A549 (cell line): ENCODE measurements at regions not wholly inside any gene's neighbourhood (a gene's known extent, or its start where the extent isn't known, plus 50 kb on each side); places are given as distances from the start of the nearest gene placed in this dataset.

Source experiments
- ATAC-seq, 2 experiments: fragments of 200-7000 bp in 1 of 2; fragments of >200 bp in 1 of 2; cut with Nextera tagmentation in 1 of 2; cut with Tn5 transposase in 1 of 2; 3 replicates each; pipeline versions ENCODE4 v1.8.0 to v1.9.1; 2018 to 2020; ENCODE audit warnings: mild to moderate bottlenecking in 1 of 2, moderate library complexity in 1 of 2
- CTCF ChIA-PET: fragments of 300-600 bp; sonication (Branson Sonifier 250); formaldehyde crosslinking; extraction: SDS; loops from one replicate; lab custom pipeline; 2021; ENCODE audit warnings: antibody characterized with exemption, inconsistent platforms; lab: Yijun Ruan, JAX
- POLR2A ChIA-PET: fragments of 350-600 bp; formaldehyde crosslinking; extraction: SDS; loops from one replicate; lab custom pipeline; 2021; ENCODE audit warnings: antibody characterized with exemption, inconsistent platforms; lab: Yijun Ruan, JAX
- DNase-seq, 2 experiments: peaks; one replicate each; pipeline versions ENCODE4 v3.0.0 to v3.0.0-alpha.2; 2011 to 2016; ENCODE audit warnings: low read depth in 1 of 2, low spot score in 1 of 2
- FAIRE-seq: peaks from 2 replicates; lab custom pipeline; 2011; peaks lifted over from hg19 to GRCh38; lab: Jason Lieb, UNC
- H3K27ac ChIP-seq, 2 experiments: fragments of >200 bp; sonication (Bioruptor Twin); formaldehyde crosslinking; 3 replicates each; pipeline ENCODE4 v1.5.1; 2016 to 2017
- H3K4me1 ChIP-seq: fragments of >200 bp; sonication (Bioruptor Twin); formaldehyde crosslinking; 3 replicates; pipeline ENCODE4 v1.6.1; 2016
- H3K4me2 ChIP-seq: fragments of >200 bp; sonication (Bioruptor Twin); formaldehyde crosslinking; 3 replicates; pipeline ENCODE4 v1.6.1; 2016
- H3K4me3 ChIP-seq: fragments of >200 bp; sonication (Bioruptor Twin); formaldehyde crosslinking; 3 replicates; pipeline ENCODE4 v1.5.1; 2016
- H3K9me3 ChIP-seq: fragments of >200 bp; sonication (Bioruptor Twin); formaldehyde crosslinking; 3 replicates; pipeline ENCODE4 v1.6.1; 2016
- BHLHE40 ChIP-seq: IDR thresholded peaks from 2 replicates; pipeline ENCODE4 v1.6.1; 2012; ENCODE audit warnings: low read depth, low read length, inconsistent platforms
- CBX2 ChIP-seq: fragments of 200-600 bp; sonication (generic); IDR thresholded peaks from 2 replicates; pipeline ENCODE4 v1.6.1; 2016; ENCODE audit warnings: low read depth, mild to moderate bottlenecking, borderline replicate concordance
- CBX8 ChIP-seq: fragments of 200-600 bp; sonication (generic); IDR thresholded peaks from 2 replicates; pipeline ENCODE4 v1.6.1; 2016
- FOSB ChIP-seq: fragments of 250-450 bp; sonication (Bioruptor Pico); IDR thresholded peaks from 2 replicates; pipeline ENCODE4 v1.5.0; 2020; ENCODE audit warnings: mild to moderate bottlenecking, moderate library complexity
- FOXS1 ChIP-seq: fragments of 250-450 bp; sonication (Bioruptor Pico); IDR thresholded peaks from 2 replicates; pipeline ENCODE4 v1.5.0; 2020; ENCODE audit warnings: mild to moderate bottlenecking, moderate library complexity
- GATA3 ChIP-seq: IDR thresholded peaks from 2 replicates; pipeline ENCODE4 v1.6.1; 2012; ENCODE audit warnings: borderline replicate concordance
- HEYL ChIP-seq: fragments of 250-450 bp; sonication (Bioruptor Pico); IDR thresholded peaks from 2 replicates; pipeline ENCODE4 v1.8.0; 2021; ENCODE audit warnings: mild to moderate bottlenecking, moderate library complexity
- JUNB ChIP-seq: fragments of >200 bp; sonication (Bioruptor Twin); formaldehyde crosslinking; IDR thresholded peaks from 2 replicates; pipeline ENCODE4 v1.6.1; 2016
- MAX ChIP-seq: IDR thresholded peaks from 2 replicates; pipeline ENCODE4 v1.6.1; 2012
- MAZ ChIP-seq: fragments of 150-350 bp; IDR thresholded peaks from 2 replicates; pipeline ENCODE4 v1.6.1; 2014; ENCODE audit warnings: antibody characterized with exemption, low read depth, low read length, borderline replicate concordance
- NR3C1 ChIP-seq: fragments of >200 bp; sonication (Bioruptor Twin); formaldehyde crosslinking; IDR thresholded peaks from 3 replicates; pipeline ENCODE4 v1.6.1; 2017
- PHF8 ChIP-seq: fragments of 200-600 bp; sonication (generic); IDR thresholded peaks from 2 replicates; pipeline ENCODE4 v1.6.1; 2016; ENCODE audit warnings: low read depth, mild to moderate bottlenecking, antibody characterized with exemption, moderate library complexity, borderline replicate concordance
- POLR2AphosphoS2 ChIP-seq: conservative IDR thresholded peaks from 2 replicates; pipeline ENCODE4 v1.6.1; 2012; ENCODE audit warnings: low read length, improper control_type of control experiment, inconsistent platforms
- SMC3 ChIP-seq: fragments of >200 bp; sonication (Bioruptor Twin); formaldehyde crosslinking; IDR thresholded peaks from 3 replicates; pipeline ENCODE4 v1.6.1; 2018; ENCODE audit warnings: inconsistent platforms
- USF2 ChIP-seq: fragments of 450-650 bp; IDR thresholded peaks from 2 replicates; pipeline ENCODE4 v1.6.1; 2014; ENCODE audit warnings: antibody characterized with exemption
- ZNF302 ChIP-seq: fragments of 250-450 bp; sonication (Bioruptor Pico); IDR thresholded peaks from 2 replicates; pipeline ENCODE4 v1.9.0; 2021; ENCODE audit warnings: inconsistent platforms, mild to moderate bottlenecking, moderate library complexity
- WGBS: methylation state at CpG from one replicate; pipeline ENCODE4 v1.1.6; 2017; ENCODE audit errors: missing lambda C conversion rate; 5-methylcytosine and 5-hydroxymethylcytosine counted together
- TF ChIP-seq, protein P1 (sequence below): fragments of 200-600 bp; sonication (generic); IDR thresholded peaks from 2 replicates; pipeline ENCODE4 v1.6.1; 2016; ENCODE audit warnings: antibody characterized with exemption, mild to moderate bottlenecking, moderate library complexity
- TF ChIP-seq, protein P2 (sequence below): fragments of 250-450 bp; sonication (Bioruptor Pico); IDR thresholded peaks from 2 replicates; pipeline ENCODE4 v1.5.0; 2021; ENCODE audit warnings: mild to moderate bottlenecking, moderate library complexity, borderline replicate concordance
- TF ChIP-seq, protein P3 (sequence below): fragments of >200 bp; sonication (Bioruptor Twin); formaldehyde crosslinking; IDR thresholded peaks from 3 replicates; pipeline ENCODE4 v1.5.1; 2016

- 35% methylated on average over 7 of the region's 7 CpGs for WGBS
- TF ChIP-seq JUNB (no peak), CBX8 (no peak), FOSB (CRISPR knock-in tag) (no peak)
- TF ChIP-seq, protein P1, sequence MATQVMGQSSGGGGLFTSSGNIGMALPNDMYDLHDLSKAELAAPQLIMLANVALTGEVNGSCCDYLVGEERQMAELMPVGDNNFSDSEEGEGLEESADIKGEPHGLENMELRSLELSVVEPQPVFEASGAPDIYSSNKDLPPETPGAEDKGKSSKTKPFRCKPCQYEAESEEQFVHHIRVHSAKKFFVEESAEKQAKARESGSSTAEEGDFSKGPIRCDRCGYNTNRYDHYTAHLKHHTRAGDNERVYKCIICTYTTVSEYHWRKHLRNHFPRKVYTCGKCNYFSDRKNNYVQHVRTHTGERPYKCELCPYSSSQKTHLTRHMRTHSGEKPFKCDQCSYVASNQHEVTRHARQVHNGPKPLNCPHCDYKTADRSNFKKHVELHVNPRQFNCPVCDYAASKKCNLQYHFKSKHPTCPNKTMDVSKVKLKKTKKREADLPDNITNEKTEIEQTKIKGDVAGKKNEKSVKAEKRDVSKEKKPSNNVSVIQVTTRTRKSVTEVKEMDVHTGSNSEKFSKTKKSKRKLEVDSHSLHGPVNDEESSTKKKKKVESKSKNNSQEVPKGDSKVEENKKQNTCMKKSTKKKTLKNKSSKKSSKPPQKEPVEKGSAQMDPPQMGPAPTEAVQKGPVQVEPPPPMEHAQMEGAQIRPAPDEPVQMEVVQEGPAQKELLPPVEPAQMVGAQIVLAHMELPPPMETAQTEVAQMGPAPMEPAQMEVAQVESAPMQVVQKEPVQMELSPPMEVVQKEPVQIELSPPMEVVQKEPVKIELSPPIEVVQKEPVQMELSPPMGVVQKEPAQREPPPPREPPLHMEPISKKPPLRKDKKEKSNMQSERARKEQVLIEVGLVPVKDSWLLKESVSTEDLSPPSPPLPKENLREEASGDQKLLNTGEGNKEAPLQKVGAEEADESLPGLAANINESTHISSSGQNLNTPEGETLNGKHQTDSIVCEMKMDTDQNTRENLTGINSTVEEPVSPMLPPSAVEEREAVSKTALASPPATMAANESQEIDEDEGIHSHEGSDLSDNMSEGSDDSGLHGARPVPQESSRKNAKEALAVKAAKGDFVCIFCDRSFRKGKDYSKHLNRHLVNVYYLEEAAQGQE = no peak
- TF ChIP-seq, all 56 proteins: peak for 0
- no peaks in the 10 kb centered on the region for H3K9me3 ChIP-seq
- DNase-seq (no peak), ATAC-seq (no peak), FAIRE-seq (no peak)
- POLR2A ChIA-PET = no interaction called here
- no peak overlapping the region for H3K27ac ChIP-seq
- CTCF ChIA-PET = no interaction called here
- H3K4me3 ChIP-seq = no peak overlapping the region
- H3K4me2 ChIP-seq = no peak overlapping the region
- H3K4me1 ChIP-seq = no peaks in the 10 kb centered on the region
Measured at GRCh38 chr13:21988624-21989023, 317.8 kb downstream of the FGF9 start.

- 61% methylated on average over 3 of the region's 3 CpGs for WGBS
- no peaks in the 10 kb centered on the region for H3K4me1 ChIP-seq
- ChIA-PET POLR2A (no interaction called here), CTCF (no interaction called here)
- FAIRE-seq = no peak
- DNase-seq = no peak
- no peak overlapping the region for H3K4me3 ChIP-seq
- no peaks in the 10 kb centered on the region for H3K9me3 ChIP-seq
- TF ChIP-seq PHF8 (no peak), BHLHE40 (no peak), POLR2AphosphoS2 (no peak), GATA3 (no peak), NR3C1 (no peak), USF2 (no peak), MAX (no peak)
- TF ChIP-seq, protein P2, sequence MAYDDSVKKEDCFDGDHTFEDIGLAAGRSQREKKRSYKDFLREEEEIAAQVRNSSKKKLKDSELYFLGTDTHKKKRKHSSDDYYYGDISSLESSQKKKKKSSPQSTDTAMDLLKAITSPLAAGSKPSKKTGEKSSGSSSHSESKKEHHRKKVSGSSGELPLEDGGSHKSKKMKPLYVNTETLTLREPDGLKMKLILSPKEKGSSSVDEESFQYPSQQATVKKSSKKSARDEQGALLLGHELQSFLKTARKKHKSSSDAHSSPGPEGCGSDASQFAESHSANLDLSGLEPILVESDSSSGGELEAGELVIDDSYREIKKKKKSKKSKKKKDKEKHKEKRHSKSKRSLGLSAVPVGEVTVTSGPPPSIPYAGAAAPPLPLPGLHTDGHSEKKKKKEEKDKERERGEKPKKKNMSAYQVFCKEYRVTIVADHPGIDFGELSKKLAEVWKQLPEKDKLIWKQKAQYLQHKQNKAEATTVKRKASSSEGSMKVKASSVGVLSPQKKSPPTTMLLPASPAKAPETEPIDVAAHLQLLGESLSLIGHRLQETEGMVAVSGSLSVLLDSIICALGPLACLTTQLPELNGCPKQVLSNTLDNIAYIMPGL (CRISPR knock-in tag) = no peak
- no peak for ATAC-seq
- H3K27ac ChIP-seq = no peak overlapping the region
- H3K4me2 ChIP-seq = no peak overlapping the region
Measured at GRCh38 chr13:21996049-21996448, 325.2 kb downstream of the FGF9 start.

- WGBS = 28% methylated on average over 2 of the region's 2 CpGs
- no peak for FAIRE-seq
- TF ChIP-seq, protein P2 (CRISPR knock-in tag) = no peak
- TF ChIP-seq FOXS1 = no peak
- no peak for TF ChIP-seq ZNF302
- no peak for TF ChIP-seq GATA3
- TF ChIP-seq MAZ = no peak
- TF ChIP-seq SMC3 = no peak
- no peak for TF ChIP-seq FOSB (CRISPR knock-in tag)
- no peak for TF ChIP-seq PHF8
- TF ChIP-seq, protein P1 = no peak
- no peak for TF ChIP-seq CBX2
- TF ChIP-seq, protein P3, sequence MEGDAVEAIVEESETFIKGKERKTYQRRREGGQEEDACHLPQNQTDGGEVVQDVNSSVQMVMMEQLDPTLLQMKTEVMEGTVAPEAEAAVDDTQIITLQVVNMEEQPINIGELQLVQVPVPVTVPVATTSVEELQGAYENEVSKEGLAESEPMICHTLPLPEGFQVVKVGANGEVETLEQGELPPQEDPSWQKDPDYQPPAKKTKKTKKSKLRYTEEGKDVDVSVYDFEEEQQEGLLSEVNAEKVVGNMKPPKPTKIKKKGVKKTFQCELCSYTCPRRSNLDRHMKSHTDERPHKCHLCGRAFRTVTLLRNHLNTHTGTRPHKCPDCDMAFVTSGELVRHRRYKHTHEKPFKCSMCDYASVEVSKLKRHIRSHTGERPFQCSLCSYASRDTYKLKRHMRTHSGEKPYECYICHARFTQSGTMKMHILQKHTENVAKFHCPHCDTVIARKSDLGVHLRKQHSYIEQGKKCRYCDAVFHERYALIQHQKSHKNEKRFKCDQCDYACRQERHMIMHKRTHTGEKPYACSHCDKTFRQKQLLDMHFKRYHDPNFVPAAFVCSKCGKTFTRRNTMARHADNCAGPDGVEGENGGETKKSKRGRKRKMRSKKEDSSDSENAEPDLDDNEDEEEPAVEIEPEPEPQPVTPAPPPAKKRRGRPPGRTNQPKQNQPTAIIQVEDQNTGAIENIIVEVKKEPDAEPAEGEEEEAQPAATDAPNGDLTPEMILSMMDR = no peak
- TF ChIP-seq CBX8 = no peak
- no peak for TF ChIP-seq HEYL (CRISPR knock-in tag)
Measured at GRCh38 chr13:21997726-21998125, 326.9 kb downstream of the FGF9 start.

More at GRCh38 chr13:21997726-21998125, 326.9 kb downstream of the FGF9 start:
- no peak for DNase-seq
- H3K9me3 ChIP-seq = no peaks in the 10 kb centered on the region
- CTCF ChIA-PET = no interaction called here
- no peaks in the 10 kb centered on the region for H3K4me1 ChIP-seq
- no peak overlapping the region for H3K4me3 ChIP-seq
- POLR2A ChIA-PET = no interaction called here
- no peak overlapping the region for H3K4me2 ChIP-seq
- ATAC-seq = no peak
- H3K27ac ChIP-seq = no peak overlapping the region
